ENCODE measurements at regions not wholly inside any gene's neighbourhood (a gene's known extent, or its start where the extent isn't known, plus 50 kb on each side); places are given as distances from the start of the nearest gene placed in this dataset.
"Not testable (repeated sequence)": the region's sequence is repeated elsewhere in the genome, so short reads cannot be mapped to it uniquely, and the experiment has no call there.

GRCh38 chr13:89382981-89383380 is 1711.8 kb downstream of the SLITRK5 start:
- DNase-seq (ENCODE audit: low read depth), result no peak
- no peak for TF ChIP-seq CTCF (conservative IDR thresholded peaks at IDR 0.05; ENCODE audit: low read depth, low read length)

GRCh38 chr13:89383891-89384290 is 1712.7 kb downstream of the SLITRK5 start:
- H3K4me3 ChIP-seq (ENCODE audit: low read depth, low read length), result no peak overlapping the region
- no peak for DNase-seq (ENCODE audit: low read depth)
- no peak for TF ChIP-seq CTCF (conservative IDR thresholded peaks at IDR 0.05; ENCODE audit: low read depth, low read length)

More at GRCh38 chr13:89382981-89383380, 1711.8 kb downstream of the SLITRK5 start:
- no peak overlapping the region for H3K4me3 ChIP-seq (ENCODE audit: low read depth, low read length)

GRCh38 chr13:89393758-89394304 is 1722.7 kb downstream of the SLITRK5 start:
- TF ChIP-seq CTCF (conservative IDR thresholded peaks at IDR 0.05; ENCODE audit: low read depth, low read length), result no peak
- H3K4me3 ChIP-seq (ENCODE audit: low read depth, low read length), result no peak overlapping the region
- no peak for DNase-seq (ENCODE audit: low read depth)

GRCh38 chr13:89401264-89401675 is 1730.1 kb downstream of the SLITRK5 start:
- no peak for TF ChIP-seq CTCF (conservative IDR thresholded peaks at IDR 0.05; ENCODE audit: low read depth, low read length)
- peak; percentile 85 for DNase-seq (ENCODE audit: low read depth)

GRCh38 chr13:89402211-89402610 is 1731.0 kb downstream of the SLITRK5 start:
- no peak for DNase-seq (ENCODE audit: low read depth)
- no peak overlapping the region for H3K4me3 ChIP-seq (ENCODE audit: low read depth, low read length)
- TF ChIP-seq CTCF (conservative IDR thresholded peaks at IDR 0.05; ENCODE audit: low read depth, low read length), result no peak

More at GRCh38 chr13:89401264-89401675, 1730.1 kb downstream of the SLITRK5 start:
- H3K4me3 ChIP-seq (ENCODE audit: low read depth, low read length), result no peak overlapping the region

- DNase-seq (ENCODE audit: low read depth); H3K4me3 ChIP-seq (ENCODE audit: low read depth, low read length): not testable (repeated sequence)
Measured at GRCh38 chr13:89406096-89406495, 1734.9 kb downstream of the SLITRK5 start.

- no peak for DNase-seq (ENCODE audit: low read depth)
- no peak overlapping the region for H3K4me3 ChIP-seq (ENCODE audit: low read depth, low read length)
- TF ChIP-seq CTCF (conservative IDR thresholded peaks at IDR 0.05; ENCODE audit: low read depth, low read length), result no peak
Measured at GRCh38 chr13:89407357-89407756, 1736.2 kb downstream of the SLITRK5 start.

All from epithelial cell of proximal tubule (primary cell).